HS-27A (cell line): ENCODE measurements at regions not wholly inside any gene's neighbourhood (a gene's known extent, or its start where the extent isn't known, plus 50 kb on each side); places are given as distances from the start of the nearest gene placed in this dataset.
"Not testable (repeated sequence)": the region's sequence is repeated elsewhere in the genome, so short reads cannot be mapped to it uniquely, and the experiment has no call there.

Experiments used
- DNase-seq: peaks from one replicate; pipeline ENCODE4 v3.0.0-alpha.2; 2012; ENCODE audit warnings: low read depth, missing footprints

- DNase-seq, result no peak
Observed at GRCh38 chr20:56766528-56766927, 137.4 kb downstream of the TFAP2C start.

GRCh38 chr20:56769921-56770600, 141.0 kb downstream of the TFAP2C start:
- DNase-seq, result no peak

- no peak for DNase-seq
Observed at GRCh38 chr20:56773749-56774148, 144.6 kb downstream of the TFAP2C start.

GRCh38 chr20:56774873-56775272, 145.8 kb downstream of the TFAP2C start:
- DNase-seq, result no peak

- no peak for DNase-seq
Observed at GRCh38 chr20:56776345-56776744, 147.2 kb downstream of the TFAP2C start.

- DNase-seq, result no peak
Observed at GRCh38 chr20:56778765-56779195, 149.7 kb downstream of the TFAP2C start.

- no peak for DNase-seq
Observed at GRCh38 chr20:56779452-56780143, 150.5 kb downstream of the TFAP2C start.

- no peak for DNase-seq
Observed at GRCh38 chr20:56780266-56780665, 151.2 kb downstream of the TFAP2C start.

- no peak for DNase-seq
Observed at GRCh38 chr20:56781108-56781739, 152.1 kb downstream of the TFAP2C start.

- not testable (repeated sequence) for DNase-seq
Observed at GRCh38 chr20:56781987-56782560, 153.0 kb downstream of the TFAP2C start.

GRCh38 chr20:56782814-56783213, 153.7 kb downstream of the TFAP2C start:
- DNase-seq, result not testable (repeated sequence)

GRCh38 chr20:56783826-56784225, 154.7 kb downstream of the TFAP2C start:
- no peak for DNase-seq

GRCh38 chr20:56786503-56786902, 157.4 kb downstream of the TFAP2C start:
- no peak for DNase-seq

GRCh38 chr20:56788041-56788670, 159.1 kb downstream of the TFAP2C start:
- peak; percentile 9 for DNase-seq

- no peak for DNase-seq
Observed at GRCh38 chr20:56788671-56789610, 159.8 kb downstream of the TFAP2C start.

GRCh38 chr20:56793916-56794315, 164.8 kb downstream of the TFAP2C start:
- no peak for DNase-seq

GRCh38 chr20:56795492-56795891, 166.4 kb downstream of the TFAP2C start:
- DNase-seq, result no peak

GRCh38 chr20:56796345-56796744, 167.2 kb downstream of the TFAP2C start:
- DNase-seq, result no peak

- DNase-seq, result no peak
Observed at GRCh38 chr20:56797023-56797422, 167.9 kb downstream of the TFAP2C start.

GRCh38 chr20:56798634-56799033, 169.5 kb downstream of the TFAP2C start:
- no peak for DNase-seq

- no peak for DNase-seq
Observed at GRCh38 chr20:56799187-56799586, 170.1 kb downstream of the TFAP2C start.
